Mesendoderm (in vitro differentiated cells): ENCODE measurements at regions not wholly inside any gene's neighbourhood (a gene's known extent, or its start where the extent isn't known, plus 50 kb on each side); places are given as distances from the start of the nearest gene placed in this dataset.

ENCODE experiments used
- DNase-seq: peaks from one replicate; pipeline ENCODE4 v3.0.0; 2013
- H2AK5ac ChIP-seq: 2 replicates; pipeline ENCODE4 v1.6.1; 2013; ENCODE audit warnings: low read length, inconsistent platforms
- H2BK120ac ChIP-seq: 2 replicates; pipeline ENCODE4 v1.6.1; 2013; ENCODE audit warnings: low read depth, mild to moderate bottlenecking, low read length, moderate library complexity, mixed read lengths
- H2BK15ac ChIP-seq: replicated peaks from 2 replicates; pipeline ENCODE4 v1.6.1; 2013; ENCODE audit warnings: low read depth, mild to moderate bottlenecking, moderate library complexity
- H2BK5ac ChIP-seq: 2 replicates; pipeline ENCODE4 v1.6.1; 2013; ENCODE audit warnings: low read length, inconsistent platforms
- H3K18ac ChIP-seq: 2 replicates; pipeline ENCODE4 v1.6.1; 2013; ENCODE audit warnings: mild to moderate bottlenecking, low read length, mixed read lengths
- H3K23ac ChIP-seq: one replicate; pipeline ENCODE4 v1.6.1; 2013; ENCODE audit warnings: low read length
- H3K27ac ChIP-seq: 2 replicates; pipeline ENCODE4 v1.5.1; 2013; ENCODE audit warnings: low read depth, mild to moderate bottlenecking, inconsistent platforms, low read length, moderate library complexity
- H3K27me3 ChIP-seq: 2 replicates; pipeline ENCODE4 v1.6.1; 2013; ENCODE audit warnings: low read length, control low read depth, mild to moderate bottlenecking, inconsistent platforms; ENCODE audit not compliant: insufficient read depth, poor library complexity
- H3K36me3 ChIP-seq: 2 replicates; pipeline ENCODE4 v1.6.1; 2013; ENCODE audit warnings: low read length, inconsistent platforms; ENCODE audit not compliant: control insufficient read depth, insufficient read depth
- H3K4ac ChIP-seq: one replicate; pipeline ENCODE4 v1.6.1; 2013; ENCODE audit warnings: low read depth, mild to moderate bottlenecking, low read length, moderate library complexity
- H3K4me1 ChIP-seq: 2 replicates; pipeline ENCODE4 v1.6.1; 2013; ENCODE audit warnings: low read depth, low read length, inconsistent platforms; ENCODE audit not compliant: control insufficient read depth
- H3K4me2 ChIP-seq: 2 replicates; pipeline ENCODE4 v1.6.1; 2013; ENCODE audit warnings: low read length
- H3K4me3 ChIP-seq: 2 replicates; pipeline ENCODE4 v1.5.1; 2013; ENCODE audit warnings: mild to moderate bottlenecking, low read length
- H3K56ac ChIP-seq: one replicate; pipeline ENCODE4 v1.6.1; 2013; ENCODE audit warnings: low read length
- H3K79me1 ChIP-seq: 2 replicates; pipeline ENCODE4 v1.6.1; 2013; ENCODE audit warnings: low read length, inconsistent platforms
- H3K79me2 ChIP-seq: 2 replicates; pipeline ENCODE4 v1.6.1; 2013; ENCODE audit warnings: mild to moderate bottlenecking, low read length; ENCODE audit not compliant: control insufficient read depth, insufficient read depth
- H3K9ac ChIP-seq: 2 replicates; pipeline ENCODE4 v1.6.1; 2013; ENCODE audit warnings: low read length, inconsistent platforms
- H4K5ac ChIP-seq: one replicate; pipeline ENCODE4 v1.6.1; 2013; ENCODE audit warnings: low read length
- H4K8ac ChIP-seq: one replicate; pipeline ENCODE4 v1.6.1; 2013; ENCODE audit warnings: low read depth, mild to moderate bottlenecking, control low read depth, low read length, moderate library complexity
- WGBS: extraction: QIAGEN DNeasy Blood & Tissue Kit; methylation state at CpG from one replicate; pipeline ENCODE4 v1.1.7; 2013; ENCODE audit warnings: low lambda C conversion rate, missing lambda C conversion rate; ENCODE audit not compliant: insufficient coverage; ENCODE audit errors: extremely low coverage; 5-methylcytosine and 5-hydroxymethylcytosine counted together

- Histone ChIP-seq H3K9ac (no peak overlapping the region), H2BK120ac (no peak overlapping the region), H3K27me3 (no peaks in the 10 kb centered on the region), H3K4me1 (no peaks in the 10 kb centered on the region), H2AK5ac (no peak overlapping the region), H3K79me1 (no peaks in the 10 kb centered on the region), H3K79me2 (no peaks in the 10 kb centered on the region), H3K4me3 (no peak overlapping the region), H4K8ac (no peak overlapping the region), H3K18ac (no peak overlapping the region), H3K27ac (no peak overlapping the region), H3K56ac (no peak overlapping the region), H3K36me3 (no peaks in the 10 kb centered on the region), H3K4me2 (no peak overlapping the region), H2BK5ac (no peak overlapping the region), H3K23ac (no peak overlapping the region), H4K5ac (no peak overlapping the region), H2BK15ac (no peak overlapping the region), H3K4ac (no peak overlapping the region)
- no peak for DNase-seq
- no CpG with 5 or more reads among the region's 2 CpGs for WGBS
Measured at GRCh38 chr5:125225424-125225823, 479.0 kb upstream of the ZNF608 start.

GRCh38 chr5:125226825-125227224, 480.4 kb upstream of the ZNF608 start:
- no peak for DNase-seq
- no peak overlapping the region for H2BK15ac ChIP-seq
- H3K79me1 ChIP-seq: no peaks in the 10 kb centered on the region
- no peak overlapping the region for H3K4ac ChIP-seq
- H3K36me3 ChIP-seq: no peaks in the 10 kb centered on the region
- no peak overlapping the region for H2AK5ac ChIP-seq
- H2BK120ac ChIP-seq: no peak overlapping the region
- H4K8ac ChIP-seq: no peak overlapping the region
- H3K23ac ChIP-seq: no peak overlapping the region
- H3K56ac ChIP-seq: no peak overlapping the region
- no peak overlapping the region for H4K5ac ChIP-seq
- no peaks in the 10 kb centered on the region for H3K27me3 ChIP-seq
- H3K79me2 ChIP-seq: no peaks in the 10 kb centered on the region
- H3K4me2 ChIP-seq: no peak overlapping the region
- no peak overlapping the region for H3K9ac ChIP-seq
- H3K4me1 ChIP-seq: no peaks in the 10 kb centered on the region
- H2BK5ac ChIP-seq: no peak overlapping the region
- H3K18ac ChIP-seq: no peak overlapping the region
- no peak overlapping the region for H3K4me3 ChIP-seq
- no CpG with 5 or more reads among the region's 4 CpGs for WGBS
- no peak overlapping the region for H3K27ac ChIP-seq

- H4K8ac ChIP-seq: no peak overlapping the region
- H3K4me3 ChIP-seq: no peak overlapping the region
- no peak overlapping the region for H2BK120ac ChIP-seq
- H3K4ac ChIP-seq: no peak overlapping the region
- H3K79me2 ChIP-seq: no peaks in the 10 kb centered on the region
- H3K27ac ChIP-seq: no peak overlapping the region
- H3K23ac ChIP-seq: no peak overlapping the region
- WGBS: no CpG with 5 or more reads among the region's 7 CpGs
- H3K27me3 ChIP-seq: no peaks in the 10 kb centered on the region
- H3K36me3 ChIP-seq: no peaks in the 10 kb centered on the region
- no peak overlapping the region for H3K9ac ChIP-seq
- H2AK5ac ChIP-seq: no peak overlapping the region
- H2BK15ac ChIP-seq: no peak overlapping the region
- no peak overlapping the region for H2BK5ac ChIP-seq
- no peaks in the 10 kb centered on the region for H3K4me1 ChIP-seq
- H3K79me1 ChIP-seq: no peaks in the 10 kb centered on the region
- no peak overlapping the region for H3K18ac ChIP-seq
- H3K56ac ChIP-seq: no peak overlapping the region
- peak; percentile 63 for DNase-seq
- no peak overlapping the region for H4K5ac ChIP-seq
- no peak overlapping the region for H3K4me2 ChIP-seq
Measured at GRCh38 chr5:125227333-125228095, 481.1 kb upstream of the ZNF608 start.

GRCh38 chr5:125228363-125229070, 482.1 kb upstream of the ZNF608 start:
- Histone ChIP-seq H3K79me1 (no peaks in the 10 kb centered on the region), H3K4me3 (no peak overlapping the region), H3K56ac (no peak overlapping the region), H2AK5ac (no peak overlapping the region), H2BK15ac (no peak overlapping the region), H3K36me3 (no peaks in the 10 kb centered on the region), H4K5ac (no peak overlapping the region), H2BK5ac (no peak overlapping the region), H3K4me1 (no peaks in the 10 kb centered on the region), H3K23ac (no peak overlapping the region), H3K79me2 (no peaks in the 10 kb centered on the region), H4K8ac (no peak overlapping the region), H3K9ac (no peak overlapping the region), H3K4ac (no peak overlapping the region), H2BK120ac (no peak overlapping the region), H3K27me3 (no peaks in the 10 kb centered on the region), H3K18ac (no peak overlapping the region), H3K4me2 (no peak overlapping the region), H3K27ac (no peak overlapping the region)
- no peak for DNase-seq
- no CpG with 5 or more reads among the region's 4 CpGs for WGBS

- WGBS: no CpG with 5 or more reads among the region's 4 CpGs
- no peak for DNase-seq
- H3K79me1 ChIP-seq: no peaks in the 10 kb centered on the region
Measured at GRCh38 chr5:125229556-125229955, 483.1 kb upstream of the ZNF608 start.

More at GRCh38 chr5:125229556-125229955, 483.1 kb upstream of the ZNF608 start:
- Histone ChIP-seq H3K27ac (no peak overlapping the region), H3K9ac (no peak overlapping the region), H3K4me1 (no peaks in the 10 kb centered on the region), H2BK5ac (no peak overlapping the region), H2AK5ac (no peak overlapping the region), H3K23ac (no peak overlapping the region), H2BK15ac (no peak overlapping the region), H3K18ac (no peak overlapping the region), H4K5ac (no peak overlapping the region), H3K4me3 (no peak overlapping the region), H3K36me3 (no peaks in the 10 kb centered on the region), H3K79me2 (no peaks in the 10 kb centered on the region), H3K4ac (no peak overlapping the region), H2BK120ac (no peak overlapping the region), H3K56ac (no peak overlapping the region), H4K8ac (no peak overlapping the region), H3K27me3 (no peaks in the 10 kb centered on the region), H3K4me2 (no peak overlapping the region)
